Erythroblast (primary cell): ENCODE measurements at regions not wholly inside any gene's neighbourhood (a gene's known extent, or its start where the extent isn't known, plus 50 kb on each side); places are given as distances from the start of the nearest gene placed in this dataset.
"Not testable (repeated sequence)": the region's sequence is repeated elsewhere in the genome, so short reads cannot be mapped to it uniquely, and the experiment has no call there.

Source experiments
- GATA1 ChIP-seq: IDR thresholded peaks from 2 replicates; pipeline ENCODE4 v1.6.1; 2011; ENCODE audit warnings: low read depth, mild to moderate bottlenecking, control low read depth, low read length, moderate library complexity
- POLR2A ChIP-seq: IDR thresholded peaks from 2 replicates; pipeline ENCODE4 v1.6.1; 2011; ENCODE audit warnings: mild to moderate bottlenecking, low read length

DNA sequence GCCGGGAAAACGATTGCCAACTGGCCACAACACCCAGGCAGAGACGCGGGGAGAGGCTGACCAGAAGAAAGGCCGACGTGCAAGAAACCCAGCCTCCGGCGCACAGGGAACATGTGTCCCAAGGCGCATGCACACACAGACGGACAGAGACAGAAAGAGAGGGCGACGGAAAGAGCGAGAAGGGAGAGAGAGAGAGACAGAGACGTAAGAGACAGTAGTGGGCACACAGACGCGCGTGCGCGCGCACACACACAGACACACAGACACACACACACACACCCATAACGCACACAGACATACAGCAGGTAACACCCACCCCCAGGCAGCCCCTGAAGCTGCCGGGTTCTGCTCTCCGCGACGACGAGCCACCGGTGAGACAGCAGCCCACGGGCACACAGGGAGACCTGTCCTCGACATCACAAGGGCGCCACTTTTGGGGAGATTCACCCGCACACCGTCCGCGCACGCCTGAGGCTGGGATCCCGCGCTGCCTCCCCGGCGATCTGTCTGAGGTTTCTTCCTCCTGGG is 1581.8 kb downstream of the FOXD4L5 start:
- not testable (repeated sequence) for TF ChIP-seq POLR2A, GATA1
